ENCODE measurements at regions not wholly inside any gene's neighbourhood (a gene's known extent, or its start where the extent isn't known, plus 50 kb on each side); places are given as distances from the start of the nearest gene placed in this dataset.

DNA sequence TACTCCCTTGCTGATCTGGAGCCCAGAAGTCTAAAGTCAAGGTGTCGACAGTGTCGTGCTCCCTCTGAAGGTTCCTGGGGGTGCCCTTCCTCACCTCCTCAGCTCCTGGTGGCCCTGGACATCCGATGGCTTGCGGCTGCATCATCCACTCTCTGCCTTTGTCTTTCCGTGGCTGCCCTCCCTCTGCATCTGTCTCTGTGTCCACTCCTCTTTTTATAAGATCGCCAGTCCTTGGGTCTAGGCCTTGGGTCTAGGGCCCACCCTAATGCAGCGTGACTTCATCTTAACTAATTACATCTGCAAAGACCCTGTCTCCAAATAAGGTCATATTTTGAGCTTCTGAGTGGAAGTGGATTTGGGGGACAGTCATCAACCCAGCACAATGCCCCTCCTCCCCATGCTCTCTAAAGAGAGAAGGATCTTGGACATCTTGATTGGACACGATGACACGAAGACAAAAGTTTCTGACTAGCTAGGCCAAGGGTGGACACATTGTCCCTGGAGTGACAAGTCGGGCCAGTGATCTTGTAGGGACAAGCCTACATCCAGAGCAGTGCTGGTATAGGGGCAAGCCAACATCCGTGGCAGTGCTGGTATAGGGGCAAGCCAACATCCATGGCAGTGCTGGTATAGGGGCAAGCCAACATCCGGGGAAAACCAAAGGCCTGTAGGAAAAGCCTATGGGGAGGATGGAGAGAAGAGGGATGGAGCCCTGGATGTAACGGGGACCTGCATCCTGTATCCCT, 93.9 kb upstream of the DIO3 start:
- DNase-seq (ENCODE audit: low spot score): no peak

DNA sequence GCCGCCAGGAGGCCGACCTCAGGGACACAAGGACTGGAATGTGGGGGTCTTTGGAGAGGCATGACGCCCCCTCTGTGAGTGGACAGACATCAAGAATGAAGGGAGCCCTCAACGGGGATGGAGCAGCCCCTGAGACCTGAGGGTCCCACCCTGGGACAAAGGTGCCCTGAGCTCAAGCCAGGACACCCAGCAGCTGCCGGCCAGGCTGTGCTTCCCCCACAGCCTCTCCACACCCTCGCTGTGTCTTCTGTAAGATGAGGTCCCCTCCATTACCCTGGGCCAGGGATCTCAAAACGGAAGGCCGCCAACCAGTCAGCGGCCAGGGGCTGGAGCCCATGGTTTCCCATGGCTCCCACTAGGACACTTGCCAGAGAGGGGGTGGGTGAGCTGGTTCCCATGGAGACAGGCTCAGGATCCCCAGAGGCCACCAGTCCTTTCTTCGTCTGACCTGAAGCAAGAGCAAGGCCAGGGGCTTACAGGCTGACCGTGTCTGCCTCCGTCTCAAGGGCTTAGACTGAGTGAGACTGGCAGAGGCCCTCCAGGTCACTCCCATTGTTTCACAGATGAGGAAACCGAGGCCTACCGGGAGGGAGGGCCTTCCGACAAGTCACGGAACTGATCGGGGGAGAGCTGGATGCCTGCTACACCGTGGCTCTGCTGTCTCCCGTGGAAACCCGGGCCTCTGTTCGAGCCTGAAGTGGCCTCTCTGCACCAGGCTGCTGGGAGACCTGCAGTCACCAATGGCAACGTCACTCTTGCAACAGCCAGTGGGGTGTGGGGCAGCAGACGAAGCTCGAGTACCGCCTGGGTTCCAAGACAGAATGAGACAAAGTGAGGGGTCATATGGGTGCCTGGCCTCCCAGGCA, 91.7 kb upstream of the DIO3 start:
- no peak for DNase-seq (ENCODE audit: low spot score)

DNA sequence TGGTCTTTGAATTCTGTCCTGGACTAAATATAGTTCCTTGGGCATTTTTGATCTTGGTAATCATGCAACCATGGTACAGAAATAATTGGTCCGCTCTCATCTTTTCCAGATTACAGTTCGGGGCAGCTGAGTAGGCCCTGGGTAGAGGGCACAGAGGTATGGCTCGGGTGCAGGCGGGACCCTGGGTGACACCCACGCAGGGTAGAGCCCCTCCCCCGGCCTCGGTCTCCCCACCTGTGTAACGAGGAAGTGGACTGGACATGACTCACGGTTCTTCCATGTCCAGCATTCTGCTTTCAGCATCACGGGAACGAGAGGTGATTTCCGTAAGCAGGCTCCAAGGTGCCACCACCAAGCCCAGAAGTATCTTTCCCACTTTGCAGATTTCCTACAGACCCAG, 91.0 kb upstream of the DIO3 start:
- DNase-seq (ENCODE audit: low spot score): no peak

DNA sequence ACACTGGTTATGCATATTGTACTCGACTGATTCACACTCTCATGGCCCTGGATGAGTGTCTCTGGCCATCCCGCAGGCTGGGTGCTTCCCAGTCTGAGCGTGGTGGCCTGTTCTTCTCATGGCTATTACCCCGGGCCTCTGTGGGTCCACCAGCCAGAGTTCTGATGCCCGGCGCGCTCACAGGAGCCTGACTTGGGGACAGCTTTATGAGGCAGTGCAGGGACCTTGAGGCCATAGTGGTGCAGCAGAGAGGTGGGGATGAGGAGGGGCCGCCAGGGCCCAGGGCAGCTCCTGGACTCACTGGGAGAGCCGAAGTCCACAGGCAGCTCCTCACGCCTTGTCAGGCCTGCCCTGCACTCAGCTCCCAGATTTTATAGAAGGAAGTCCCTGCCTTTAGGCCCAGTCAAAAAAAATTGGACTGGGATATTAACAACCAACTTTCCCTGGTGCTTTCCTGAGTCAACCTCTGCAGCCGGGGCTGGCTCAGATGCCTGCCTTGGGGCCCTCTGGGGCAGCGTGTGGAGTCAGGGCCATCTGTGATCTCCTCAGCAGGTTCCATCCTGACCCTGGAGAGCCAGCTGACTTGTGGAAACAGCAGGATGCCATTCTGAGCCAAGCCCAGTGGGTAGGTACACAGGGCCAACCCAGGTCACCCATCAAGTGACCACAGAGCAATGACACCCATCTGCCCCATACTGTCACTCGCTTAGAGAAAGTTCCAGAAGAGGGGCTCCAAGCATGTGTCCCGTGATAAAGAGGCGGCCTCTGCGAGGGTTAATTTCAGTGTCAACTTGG, 89.4 kb upstream of the DIO3 start:
- no peak for DNase-seq (ENCODE audit: low spot score)

DNA sequence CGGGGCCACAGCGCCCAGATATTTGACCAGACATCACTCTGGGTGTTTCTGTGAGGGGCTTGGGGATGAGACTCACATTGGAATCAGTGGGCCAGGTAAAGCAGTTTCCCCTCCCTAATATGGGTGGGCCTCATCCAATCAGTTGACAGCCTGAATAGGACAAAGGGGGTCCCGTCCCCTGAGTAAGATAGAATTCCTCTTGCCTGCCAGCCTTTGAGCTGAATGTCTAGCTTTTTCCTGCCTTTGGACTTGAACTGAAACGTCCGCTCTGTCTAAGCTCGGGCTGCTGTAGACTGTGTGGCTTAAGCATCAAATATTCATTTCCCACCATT, 88.8 kb upstream of the DIO3 start:
- no peak for DNase-seq (ENCODE audit: low spot score)

DNA sequence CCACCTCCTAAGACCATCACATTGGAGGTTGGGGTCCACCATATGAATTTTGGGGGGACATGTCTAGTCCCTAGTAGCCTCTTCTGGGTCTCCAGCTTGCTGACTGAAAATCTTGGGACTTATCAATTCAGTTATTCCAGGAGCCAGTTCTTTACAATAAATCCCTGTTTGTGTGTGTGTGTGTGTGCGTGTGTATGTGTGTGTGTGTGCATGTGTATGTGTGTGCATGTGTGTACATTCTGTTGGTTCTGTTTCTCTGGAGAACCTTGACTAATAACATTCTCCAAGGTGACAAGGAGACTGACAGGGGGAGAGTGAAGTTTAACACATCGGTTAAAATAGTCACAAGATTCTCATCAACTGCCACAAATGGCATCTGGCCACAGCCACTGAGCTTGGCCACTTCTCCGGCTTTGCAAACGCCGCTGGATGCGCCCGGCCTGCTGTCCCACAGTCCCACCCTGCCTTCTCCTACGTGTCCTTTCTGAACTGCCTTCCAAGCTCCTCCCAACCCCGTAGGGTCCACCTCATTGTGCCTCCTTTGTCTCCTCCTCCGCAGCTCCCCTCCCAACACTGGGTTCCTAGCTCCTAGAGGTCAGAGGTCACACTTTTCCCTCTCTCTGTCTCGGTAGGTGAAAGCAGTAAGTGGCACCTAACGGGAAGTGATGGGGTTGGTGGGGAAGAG, 88.1 kb upstream of the DIO3 start:
- no peak for DNase-seq (ENCODE audit: low spot score)

DNA sequence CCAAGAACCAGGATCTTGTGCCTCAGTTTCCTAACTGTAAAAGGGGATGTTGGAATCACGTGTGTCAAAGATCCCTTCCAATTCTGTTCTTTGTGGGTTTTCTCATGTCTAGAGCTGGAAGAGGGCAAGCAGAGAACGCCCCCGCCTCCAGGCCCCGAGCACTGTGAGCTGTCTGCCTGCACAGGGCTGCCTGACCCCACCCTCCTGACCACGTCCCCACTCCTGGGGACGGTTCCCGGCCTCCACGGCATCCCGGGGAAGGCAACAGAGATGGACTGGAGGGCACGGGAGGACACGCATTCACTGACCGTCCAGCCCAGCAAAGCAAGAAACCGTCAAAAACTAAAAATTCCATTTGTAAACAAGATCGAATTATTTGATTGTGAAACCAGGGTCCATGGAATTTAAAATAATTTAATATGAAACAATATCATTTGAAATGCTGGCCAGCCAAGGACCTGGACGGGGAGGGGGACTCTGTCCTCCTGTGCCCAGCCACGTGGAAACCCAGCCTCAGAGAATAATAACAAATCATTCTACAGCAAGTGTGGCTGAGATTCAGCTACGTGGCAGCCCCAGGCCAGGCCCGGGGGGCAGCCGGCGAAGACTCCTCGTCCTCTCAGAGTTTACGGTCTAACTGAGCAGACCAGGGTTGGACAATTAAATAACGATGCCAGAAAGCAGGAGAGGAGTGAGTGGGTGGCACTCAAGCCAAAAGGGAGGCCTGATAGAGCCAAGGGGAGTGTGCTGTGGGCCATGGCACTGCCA, 87.3 kb upstream of the DIO3 start:
- no peak for DNase-seq (ENCODE audit: low spot score)

DNA sequence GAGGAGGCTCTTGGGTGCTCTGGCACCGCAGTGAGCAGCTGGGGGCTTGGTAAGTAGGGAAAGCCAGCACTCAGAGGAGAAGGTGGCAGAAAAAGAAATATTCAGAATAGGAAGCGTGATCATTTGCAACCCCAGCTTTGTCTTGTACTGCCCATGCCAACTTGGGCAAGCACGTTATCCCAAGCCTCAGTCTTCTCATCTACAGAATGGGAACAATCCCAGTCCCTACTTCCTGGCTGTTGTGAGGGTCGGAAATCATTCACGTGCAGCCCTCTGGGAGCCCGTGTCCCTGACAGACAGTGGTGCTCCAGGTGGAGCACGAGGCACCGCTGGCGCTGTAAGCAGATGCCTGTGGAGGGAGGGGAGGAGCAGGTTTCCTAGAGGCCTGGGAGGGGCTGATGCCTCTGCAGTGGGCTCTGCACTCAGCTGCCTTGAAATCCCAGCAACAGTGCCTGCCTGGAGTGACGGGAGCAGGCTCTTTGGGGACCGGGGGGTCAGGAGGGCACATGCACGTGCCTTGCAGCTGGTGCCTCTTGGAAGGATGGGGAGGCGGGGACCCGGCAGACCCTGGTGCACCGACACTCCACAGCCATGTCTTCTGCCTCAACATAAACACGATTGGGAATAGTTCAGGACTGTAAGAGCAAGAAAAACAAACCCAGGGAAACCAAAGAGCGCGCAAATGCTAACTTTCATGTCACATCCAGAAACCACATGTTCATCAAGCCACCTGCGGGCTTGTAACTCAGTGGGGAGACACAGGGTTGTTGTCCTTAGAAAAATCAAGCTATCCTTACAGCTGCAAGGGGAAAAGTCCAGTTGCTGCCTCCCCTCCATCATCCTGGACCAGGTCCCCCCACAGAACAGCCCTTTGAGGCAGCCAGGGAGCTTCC, 86.5 kb upstream of the DIO3 start:
- DNase-seq (ENCODE audit: low spot score): no peak

DNA sequence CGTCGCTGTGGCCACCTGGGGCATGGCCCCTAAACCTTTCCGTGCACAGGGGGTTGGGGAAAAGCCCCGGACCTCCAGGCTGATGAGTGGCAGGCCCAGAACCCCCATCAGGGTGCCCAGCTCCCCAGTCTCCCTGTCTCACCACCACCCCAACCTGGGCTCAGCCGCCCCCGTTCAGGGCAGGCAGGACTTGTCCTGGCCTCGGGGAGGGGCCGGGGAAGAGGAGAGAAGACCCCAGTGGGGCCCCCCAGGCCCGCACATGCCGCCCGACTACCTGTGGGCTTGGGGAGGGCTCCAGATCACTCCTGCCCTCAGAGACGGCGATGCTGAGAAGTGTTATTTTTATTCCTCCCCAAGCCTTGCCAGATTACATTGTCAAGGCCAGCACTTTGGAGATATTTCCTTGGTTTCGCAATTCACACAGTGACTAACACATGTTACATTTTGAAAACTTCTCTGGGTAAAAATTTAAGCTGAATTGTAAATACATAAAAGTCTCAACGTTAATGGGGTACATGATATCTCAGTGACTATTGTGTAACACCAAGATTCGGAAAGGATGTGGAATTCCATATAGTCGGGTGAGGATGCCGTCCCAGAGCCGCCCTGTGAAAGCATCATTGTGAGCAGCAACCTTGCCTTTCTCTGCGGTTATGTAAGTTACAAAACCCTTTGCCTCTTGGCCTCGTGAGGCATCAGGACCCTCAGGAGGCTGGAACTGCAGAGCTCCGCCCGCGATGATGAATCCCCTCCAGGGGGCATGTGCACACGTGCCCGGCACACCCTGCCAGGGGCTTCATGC, 85.6 kb upstream of the DIO3 start:
- DNase-seq (ENCODE audit: low spot score): peak; percentile 76

DNA sequence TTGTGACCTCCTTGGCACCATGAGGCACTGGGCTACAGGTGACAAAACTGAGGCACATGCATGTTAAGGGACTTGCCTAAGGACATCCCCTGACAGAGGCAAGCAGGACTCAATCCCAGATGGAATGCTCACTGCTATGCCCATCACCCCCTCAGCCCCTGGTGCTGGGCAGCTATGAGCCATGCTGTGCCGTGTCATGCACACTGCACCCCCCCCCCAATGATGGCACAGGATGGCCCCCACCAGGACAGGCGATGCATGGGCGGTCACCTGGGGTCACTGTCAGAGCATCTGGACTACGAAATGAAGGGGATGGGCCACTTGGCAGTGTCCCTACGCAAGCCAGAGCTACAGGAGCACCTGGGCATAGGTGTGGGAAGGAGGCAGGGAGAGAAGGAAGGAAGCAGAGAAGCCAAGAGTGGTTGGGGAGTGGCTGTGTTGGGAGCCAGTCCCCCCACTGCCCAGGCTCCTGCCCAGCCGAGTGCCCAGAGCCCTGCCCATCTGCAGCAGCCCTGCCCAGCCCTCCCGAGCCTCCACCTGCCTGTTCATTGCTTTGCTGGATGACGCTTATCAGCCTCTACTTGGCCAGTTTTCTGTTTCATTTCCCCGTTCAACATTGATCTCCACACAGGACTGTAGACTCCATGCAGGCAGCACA, 84.9 kb upstream of the DIO3 start:
- no peak for DNase-seq (ENCODE audit: low spot score)

DNA sequence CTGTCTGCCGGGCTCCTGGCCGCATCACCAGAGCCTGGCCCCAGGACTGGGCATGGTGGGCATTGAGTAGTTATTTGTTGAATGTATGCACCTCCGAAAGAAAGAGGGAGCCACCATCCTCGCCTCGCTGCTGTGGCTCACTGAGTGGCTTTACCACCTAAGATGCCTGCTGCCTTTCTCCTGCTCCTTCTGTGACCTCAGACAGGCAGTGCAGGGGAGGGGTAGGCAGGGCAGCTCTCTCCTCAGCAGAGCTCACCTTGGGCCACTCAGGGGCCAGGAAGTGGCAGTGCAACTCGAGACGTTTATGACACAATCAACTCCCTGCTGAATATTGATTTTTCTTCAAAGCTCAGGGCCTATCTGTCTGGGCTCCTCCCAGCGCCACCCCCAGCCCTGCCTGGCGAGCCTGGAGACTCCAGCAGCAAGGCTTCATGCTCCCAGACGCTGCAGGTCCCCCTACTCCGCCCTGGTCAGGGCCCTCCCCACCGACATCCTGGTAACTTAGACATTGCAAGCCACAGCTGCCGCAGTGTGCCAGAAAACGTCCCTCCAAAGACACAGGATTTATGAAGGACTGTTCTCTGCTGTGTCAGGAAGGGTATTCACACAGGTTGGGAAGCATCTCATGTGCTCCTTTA, 84.3 kb upstream of the DIO3 start:
- no peak for DNase-seq (ENCODE audit: low spot score)

DNA sequence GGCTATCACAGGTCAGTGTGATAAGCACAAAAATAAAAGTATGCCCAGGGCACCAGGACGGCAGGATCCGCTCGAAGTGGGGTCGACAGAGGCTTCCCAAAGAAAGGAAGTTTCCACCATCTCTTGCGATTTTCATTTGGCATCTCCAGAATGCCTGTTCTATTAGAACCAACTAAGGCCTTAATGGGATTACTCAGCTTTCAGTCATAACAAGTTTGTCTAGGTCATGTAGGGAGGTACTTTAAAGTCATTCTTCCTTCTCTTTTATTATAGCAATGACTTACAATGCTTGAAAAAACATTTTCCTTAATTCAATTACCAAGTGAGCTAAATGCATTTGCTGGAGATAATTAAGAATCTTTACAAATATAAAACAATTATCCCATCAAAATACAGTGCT, 83.6 kb upstream of the DIO3 start:
- DNase-seq (ENCODE audit: low spot score): no peak

DNA sequence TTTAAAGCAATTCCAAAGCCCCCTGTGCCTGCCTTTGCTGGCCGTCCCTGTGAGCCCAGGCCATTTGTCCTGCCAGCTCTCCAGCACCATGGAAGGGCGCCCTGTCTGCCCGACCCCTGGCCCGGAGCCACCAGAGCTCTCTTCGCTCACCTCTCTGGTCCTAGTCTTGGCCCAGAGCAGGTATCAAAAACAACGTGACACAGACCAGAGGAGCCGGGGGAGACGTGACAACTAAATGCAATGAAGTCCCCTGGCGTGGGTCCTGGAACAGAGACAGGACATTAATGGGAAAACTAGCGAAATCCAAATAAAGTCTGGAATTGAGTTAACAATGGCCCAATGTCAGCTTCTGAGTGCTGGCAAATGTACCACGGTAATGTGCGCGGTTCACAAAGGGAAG, 83.2 kb upstream of the DIO3 start:
- no peak for DNase-seq (ENCODE audit: low spot score)

DNA sequence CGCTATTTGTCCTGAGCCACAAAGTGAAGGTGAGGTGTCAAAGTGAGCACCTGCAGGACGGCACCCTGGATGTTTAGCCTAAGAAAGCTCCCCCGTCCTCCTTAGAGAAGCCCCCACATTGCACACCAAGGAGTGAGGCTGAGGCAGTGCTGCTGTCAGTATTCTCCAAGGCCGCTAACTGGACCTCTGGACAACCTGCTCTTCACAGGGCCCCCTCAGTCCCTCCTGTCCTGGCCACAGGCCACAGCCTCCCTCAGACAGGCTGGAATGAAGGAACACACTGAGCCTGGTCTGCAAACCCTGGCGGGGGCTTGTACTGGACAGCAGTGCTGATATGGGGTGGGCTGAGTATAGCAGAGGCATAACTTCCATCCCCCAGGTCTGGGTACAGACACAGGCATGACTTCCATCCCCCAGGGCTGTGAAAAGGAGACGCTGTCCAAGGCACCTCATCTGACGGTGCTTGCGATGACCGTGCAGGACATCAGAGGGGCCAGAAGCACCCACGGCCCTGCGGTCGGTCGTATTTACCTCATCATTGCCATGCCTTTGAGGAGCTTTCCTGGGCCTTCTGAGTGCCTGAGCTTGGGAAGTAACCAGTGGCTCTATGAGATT, 82.4 kb upstream of the DIO3 start:
- no peak for DNase-seq (ENCODE audit: low spot score)

DNA sequence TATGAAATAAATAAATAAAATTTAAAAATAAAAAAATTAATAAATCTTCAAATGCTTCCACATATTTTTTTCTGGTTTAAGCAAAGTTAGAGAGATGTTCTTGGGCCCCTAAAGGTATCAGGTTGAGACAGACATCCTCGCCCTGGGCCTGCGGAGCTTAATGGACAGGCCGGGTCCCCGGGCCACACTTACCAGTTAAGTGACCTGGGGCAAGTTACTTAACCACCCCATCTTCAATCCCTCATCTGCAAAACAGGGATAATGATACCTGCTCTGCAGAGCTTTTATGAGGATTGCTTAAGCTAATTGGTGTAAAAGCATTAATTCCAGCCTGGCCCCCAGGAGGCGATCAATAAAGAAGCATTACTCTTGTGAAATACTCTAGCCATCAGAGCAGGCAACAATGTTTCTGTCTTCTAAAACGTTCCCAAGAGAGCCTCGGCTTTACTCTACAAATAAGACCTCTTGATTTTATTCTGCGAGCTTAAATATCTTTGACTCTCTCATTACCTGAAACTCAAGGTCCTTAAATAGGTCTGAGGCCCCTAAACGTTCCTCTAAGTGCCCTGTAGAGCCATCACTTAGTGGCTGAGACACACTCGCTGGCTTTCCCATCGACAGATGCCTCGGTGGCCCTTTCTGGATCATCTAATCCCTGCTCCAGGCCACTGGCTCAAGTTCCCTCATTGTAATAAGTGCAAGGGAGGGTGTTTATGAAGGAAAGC, 81.1 kb upstream of the DIO3 start:
- DNase-seq (ENCODE audit: low spot score): no peak

DNA sequence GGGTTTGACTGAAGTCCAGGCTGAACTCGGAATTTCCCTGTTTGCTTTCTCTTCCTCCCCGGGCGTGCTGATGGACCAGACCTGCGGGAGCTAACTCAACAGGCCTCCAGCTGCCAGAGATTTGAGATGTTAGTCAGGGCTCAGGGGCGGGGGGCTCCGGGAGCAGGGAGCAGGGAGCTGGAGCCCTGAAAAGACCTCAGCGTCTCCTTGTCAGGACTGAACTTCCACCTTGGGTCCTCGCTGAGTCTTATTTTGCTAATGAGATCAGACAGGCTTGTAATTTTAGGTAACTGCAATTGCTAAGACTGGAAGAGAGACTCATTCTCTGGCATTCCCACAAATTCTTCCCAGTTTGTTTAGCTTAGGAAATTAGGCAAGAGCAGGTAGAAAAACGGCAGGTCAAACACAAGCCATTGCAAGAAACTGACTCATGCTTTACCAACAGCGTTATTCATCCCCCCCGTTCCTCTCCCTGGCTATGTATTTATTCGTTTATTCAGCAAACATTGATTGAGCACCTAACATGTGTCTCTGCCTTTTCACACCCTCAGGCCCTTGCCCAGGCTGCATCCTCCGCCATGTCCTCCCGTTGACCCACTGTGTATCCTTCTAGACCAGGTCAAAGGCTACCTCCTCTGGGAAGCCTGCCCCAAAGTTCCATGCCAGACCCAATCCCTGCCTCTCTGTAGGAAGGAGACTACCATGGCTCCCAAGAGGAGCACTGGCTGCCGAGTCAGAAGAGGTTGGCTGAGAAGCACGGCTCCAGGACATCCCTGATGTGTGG, 80.4 kb upstream of the DIO3 start:
- DNase-seq (ENCODE audit: low spot score): no peak

DNA sequence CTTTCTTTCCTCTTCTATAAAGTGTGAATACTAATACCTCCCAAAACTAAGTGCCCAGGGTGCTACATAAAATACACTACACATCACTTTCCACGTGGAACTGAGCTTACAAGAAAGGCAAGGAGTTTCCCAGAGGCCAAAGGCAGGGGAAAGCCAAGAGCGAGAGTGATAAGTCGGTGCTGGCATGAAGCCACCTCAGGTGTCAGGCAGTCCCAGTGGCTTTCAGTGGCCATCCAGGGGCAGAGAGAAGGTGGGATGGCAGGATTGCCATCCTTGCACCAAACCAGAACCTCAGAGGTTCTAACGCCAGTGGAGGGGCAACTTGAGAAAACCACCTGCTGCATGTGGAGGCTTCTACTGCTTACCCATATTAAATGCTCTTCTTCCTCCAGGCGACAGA, 79.7 kb upstream of the DIO3 start:
- DNase-seq (ENCODE audit: low spot score): no peak
